ENCODE measurements at regions not wholly inside any gene's neighbourhood (a gene's known extent, or its start where the extent isn't known, plus 50 kb on each side); places are given as distances from the start of the nearest gene placed in this dataset.

DNA sequence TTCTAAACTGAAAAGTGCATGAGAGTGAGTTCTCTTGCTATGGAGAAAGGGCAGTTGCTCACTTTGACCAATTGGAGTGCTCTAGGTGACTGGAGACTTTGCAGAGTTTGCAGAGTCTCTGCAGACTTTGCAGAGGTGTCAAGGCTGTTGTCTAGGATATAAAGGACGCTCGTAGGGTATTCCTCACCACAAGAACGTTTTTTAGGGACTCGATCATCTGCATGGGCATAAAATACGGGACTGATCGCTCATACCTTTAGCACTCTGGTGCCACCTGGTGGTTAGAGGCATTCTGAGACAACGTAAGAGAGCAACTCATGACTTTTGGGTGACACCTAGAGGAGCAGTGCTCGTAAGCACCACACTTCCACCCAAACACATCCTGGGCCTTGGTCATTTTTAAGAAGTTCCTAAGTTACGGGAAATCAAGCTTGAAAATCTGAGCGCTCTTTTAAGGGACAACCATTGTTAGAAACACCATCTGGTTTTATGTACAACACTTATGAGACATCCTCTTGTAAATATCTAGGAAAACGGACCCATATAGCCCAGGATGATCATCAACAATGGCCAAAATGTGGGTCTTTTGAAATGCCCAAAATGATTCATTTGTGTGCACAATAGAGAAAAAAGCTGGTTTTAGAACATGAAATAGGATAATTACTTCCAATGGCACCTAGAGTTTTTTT lies 51.6 kb upstream of the XCR1 start:
- peak; percentile 79 for FAIRE-seq
- TF ChIP-seq CTCF (IDR thresholded peaks at IDR 0.05; ENCODE audit: insufficient read depth, missing control alignments) = peak; percentile 100
- DNase-seq (ENCODE audit: insufficient read length, low spot score) = peak; percentile 29
